ENCODE measurements at regions not wholly inside any gene's neighbourhood (a gene's known extent, or its start where the extent isn't known, plus 50 kb on each side); places are given as distances from the start of the nearest gene placed in this dataset.
A peak's percentile ranks its signal among the peaks of the same experiment; 100 is the strongest.

DNA sequence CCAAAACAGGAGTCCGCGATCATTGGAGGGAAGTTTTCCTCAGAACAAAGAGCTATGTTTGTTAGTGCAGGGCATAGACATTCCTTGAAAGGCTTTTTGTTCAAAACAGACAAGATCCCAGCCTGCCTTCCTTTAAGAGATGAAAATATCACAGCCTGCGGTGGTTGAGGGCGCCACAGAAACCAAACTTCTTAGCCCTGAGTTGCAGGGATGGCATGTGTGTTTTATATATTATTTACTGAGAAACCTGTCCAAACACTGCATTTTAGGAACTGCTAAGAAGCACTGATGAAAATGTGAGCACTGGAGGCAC, 57.5 kb upstream of the TMEM178A start (continued):
- TF ChIP-seq, protein P1, sequence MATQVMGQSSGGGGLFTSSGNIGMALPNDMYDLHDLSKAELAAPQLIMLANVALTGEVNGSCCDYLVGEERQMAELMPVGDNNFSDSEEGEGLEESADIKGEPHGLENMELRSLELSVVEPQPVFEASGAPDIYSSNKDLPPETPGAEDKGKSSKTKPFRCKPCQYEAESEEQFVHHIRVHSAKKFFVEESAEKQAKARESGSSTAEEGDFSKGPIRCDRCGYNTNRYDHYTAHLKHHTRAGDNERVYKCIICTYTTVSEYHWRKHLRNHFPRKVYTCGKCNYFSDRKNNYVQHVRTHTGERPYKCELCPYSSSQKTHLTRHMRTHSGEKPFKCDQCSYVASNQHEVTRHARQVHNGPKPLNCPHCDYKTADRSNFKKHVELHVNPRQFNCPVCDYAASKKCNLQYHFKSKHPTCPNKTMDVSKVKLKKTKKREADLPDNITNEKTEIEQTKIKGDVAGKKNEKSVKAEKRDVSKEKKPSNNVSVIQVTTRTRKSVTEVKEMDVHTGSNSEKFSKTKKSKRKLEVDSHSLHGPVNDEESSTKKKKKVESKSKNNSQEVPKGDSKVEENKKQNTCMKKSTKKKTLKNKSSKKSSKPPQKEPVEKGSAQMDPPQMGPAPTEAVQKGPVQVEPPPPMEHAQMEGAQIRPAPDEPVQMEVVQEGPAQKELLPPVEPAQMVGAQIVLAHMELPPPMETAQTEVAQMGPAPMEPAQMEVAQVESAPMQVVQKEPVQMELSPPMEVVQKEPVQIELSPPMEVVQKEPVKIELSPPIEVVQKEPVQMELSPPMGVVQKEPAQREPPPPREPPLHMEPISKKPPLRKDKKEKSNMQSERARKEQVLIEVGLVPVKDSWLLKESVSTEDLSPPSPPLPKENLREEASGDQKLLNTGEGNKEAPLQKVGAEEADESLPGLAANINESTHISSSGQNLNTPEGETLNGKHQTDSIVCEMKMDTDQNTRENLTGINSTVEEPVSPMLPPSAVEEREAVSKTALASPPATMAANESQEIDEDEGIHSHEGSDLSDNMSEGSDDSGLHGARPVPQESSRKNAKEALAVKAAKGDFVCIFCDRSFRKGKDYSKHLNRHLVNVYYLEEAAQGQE (IDR thresholded peaks at IDR 0.05) = no peak
- no peak for TF ChIP-seq FOXA1 (IDR thresholded peaks at IDR 0.05)
- no peak for TF ChIP-seq EGR1 (IDR thresholded peaks at IDR 0.05; ENCODE audit: low read depth in 2 of 2)

DNA sequence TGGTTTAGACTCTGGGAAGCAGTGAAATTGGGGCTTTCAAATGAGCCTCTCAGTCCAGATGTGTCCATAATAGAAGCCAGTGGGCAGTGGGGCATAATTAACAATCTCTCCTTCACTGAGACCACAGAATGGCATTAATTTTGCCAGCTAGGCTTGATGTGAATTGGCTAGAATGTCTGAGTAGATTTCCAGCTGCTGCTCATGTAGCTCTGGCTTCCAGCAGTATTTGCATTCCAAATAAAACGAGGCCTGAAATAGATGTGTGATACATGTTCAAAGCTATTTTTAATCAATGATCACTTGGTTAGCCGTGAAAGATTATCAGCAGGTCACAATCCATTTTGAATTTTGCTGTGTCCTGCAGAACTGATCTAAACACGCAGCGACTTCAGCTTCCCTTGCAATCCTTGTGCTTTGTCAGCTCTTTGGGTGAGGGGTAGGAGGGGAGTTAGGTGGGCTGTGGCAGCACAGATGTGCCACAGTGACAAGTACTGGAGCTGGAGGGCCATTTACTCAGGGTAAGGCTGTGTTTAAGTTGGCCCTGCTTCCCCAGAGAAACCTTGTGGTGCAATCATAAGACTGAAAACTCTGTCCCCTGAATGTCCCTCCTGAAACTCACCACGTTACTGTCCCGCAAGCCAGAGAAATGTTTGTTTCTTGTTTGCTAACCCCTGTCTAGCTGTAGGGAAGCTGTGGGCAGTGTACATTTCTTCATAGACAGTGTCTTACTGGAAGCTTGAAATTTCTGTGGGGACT, 56.9 kb upstream of the TMEM178A start:
- Histone ChIP-seq H3K4me1 (ENCODE audit: control insufficient read depth in 4 of 4, insufficient read depth in 4 of 4, low read length in 3 of 4) (peaks cover 0 to 13% (median 11%) of the 10 kb centered on the region in 4 donors), H3K27ac (ENCODE audit: low read depth in 1 of 2, low read length in 2 of 2) (peak overlapping the region in 1 of 2 donors; percentile 22), H3K9ac (ENCODE audit: low read depth in 1 of 2, low read length in 2 of 2) (no peak overlapping the region), H3K27me3 (ENCODE audit: control insufficient read depth in 4 of 4, insufficient read depth in 4 of 4, low read length in 3 of 4) (no peaks in the 10 kb centered on the region), H3K4me3 (ENCODE audit: low read depth in 1 of 3, low read length in 3 of 3) (no peak overlapping the region), H3K36me3 (ENCODE audit: control insufficient read depth in 4 of 4, insufficient read depth in 3 of 4, low read depth in 1 of 4, low read length in 3 of 4) (no peaks in the 10 kb centered on the region), H3K9me3 (ENCODE audit: control insufficient read depth in 4 of 4, low read length in 3 of 4) (no peaks in the 10 kb centered on the region)
- DNase-seq (ENCODE audit: low spot score) = no peak
- TF ChIP-seq RAD21 (IDR thresholded peaks at IDR 0.05) = peak in 1 of 2 donors; percentile 7
- no peak for TF ChIP-seq HNF4G (IDR thresholded peaks at IDR 0.05)
- TF ChIP-seq GABPA (IDR thresholded peaks at IDR 0.05 in 1 of 2, conservative IDR thresholded peaks at IDR 0.05 in 1 of 2) = no peak
- TF ChIP-seq, protein P2, sequence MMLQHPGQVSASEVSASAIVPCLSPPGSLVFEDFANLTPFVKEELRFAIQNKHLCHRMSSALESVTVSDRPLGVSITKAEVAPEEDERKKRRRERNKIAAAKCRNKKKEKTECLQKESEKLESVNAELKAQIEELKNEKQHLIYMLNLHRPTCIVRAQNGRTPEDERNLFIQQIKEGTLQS (IDR thresholded peaks at IDR 0.05) = no peak
- TF ChIP-seq HNF4A (conservative IDR thresholded peaks at IDR 0.05) = peak; percentile 33 to 48
- no peak for TF ChIP-seq FOXA2 (IDR thresholded peaks at IDR 0.05)
- TF ChIP-seq, protein P3, sequence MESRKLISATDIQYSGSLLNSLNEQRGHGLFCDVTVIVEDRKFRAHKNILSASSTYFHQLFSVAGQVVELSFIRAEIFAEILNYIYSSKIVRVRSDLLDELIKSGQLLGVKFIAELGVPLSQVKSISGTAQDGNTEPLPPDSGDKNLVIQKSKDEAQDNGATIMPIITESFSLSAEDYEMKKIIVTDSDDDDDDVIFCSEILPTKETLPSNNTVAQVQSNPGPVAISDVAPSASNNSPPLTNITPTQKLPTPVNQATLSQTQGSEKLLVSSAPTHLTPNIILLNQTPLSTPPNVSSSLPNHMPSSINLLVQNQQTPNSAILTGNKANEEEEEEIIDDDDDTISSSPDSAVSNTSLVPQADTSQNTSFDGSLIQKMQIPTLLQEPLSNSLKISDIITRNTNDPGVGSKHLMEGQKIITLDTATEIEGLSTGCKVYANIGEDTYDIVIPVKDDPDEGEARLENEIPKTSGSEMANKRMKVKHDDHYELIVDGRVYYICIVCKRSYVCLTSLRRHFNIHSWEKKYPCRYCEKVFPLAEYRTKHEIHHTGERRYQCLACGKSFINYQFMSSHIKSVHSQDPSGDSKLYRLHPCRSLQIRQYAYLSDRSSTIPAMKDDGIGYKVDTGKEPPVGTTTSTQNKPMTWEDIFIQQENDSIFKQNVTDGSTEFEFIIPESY (IDR thresholded peaks at IDR 0.05) = no peak
- peak in 1 of 2 donors; percentile 31 for TF ChIP-seq JUND (IDR thresholded peaks at IDR 0.05)
- peak; percentile 29 for TF ChIP-seq SP1 (IDR thresholded peaks at IDR 0.05)
- no peak for TF ChIP-seq TAF1 (conservative IDR thresholded peaks at IDR 0.05)
- TF ChIP-seq, protein P4, sequence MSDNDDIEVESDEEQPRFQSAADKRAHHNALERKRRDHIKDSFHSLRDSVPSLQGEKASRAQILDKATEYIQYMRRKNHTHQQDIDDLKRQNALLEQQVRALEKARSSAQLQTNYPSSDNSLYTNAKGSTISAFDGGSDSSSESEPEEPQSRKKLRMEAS (IDR thresholded peaks at IDR 0.05) = peak; percentile 11
- peak in 1 of 2 donors; percentile 54 for TF ChIP-seq RXRA (IDR thresholded peaks at IDR 0.05)
- peak; percentile 23 for TF ChIP-seq YY1 (IDR thresholded peaks at IDR 0.05)
- TF ChIP-seq NR2F2 (IDR thresholded peaks at IDR 0.05) = no peak
- WGBS = 16% methylated on average over 6 of the region's 6 CpGs
